WTC11 (cell line): ENCODE measurements at regions not wholly inside any gene's neighbourhood (a gene's known extent, or its start where the extent isn't known, plus 50 kb on each side); places are given as distances from the start of the nearest gene placed in this dataset.

Experiments used
- JUN ChIP-seq: sonication (generic); formaldehyde crosslinking; IDR thresholded peaks from 2 replicates; pipeline ENCODE4 v1.8.0; 2023; ENCODE audit warnings: mild to moderate bottlenecking, missing genetic modification reagents
- NR1H2 ChIP-seq: sonication (generic); formaldehyde crosslinking; IDR thresholded peaks from 2 replicates; pipeline ENCODE4 v1.9.0; 2021; ENCODE audit warnings: mild to moderate bottlenecking, moderate library complexity, missing genetic modification reagents
- NR2C2 ChIP-seq: sonication (generic); formaldehyde crosslinking; IDR thresholded peaks from 2 replicates; pipeline ENCODE4 v1.8.0; 2022; ENCODE audit warnings: mild to moderate bottlenecking, missing genetic modification reagents
- NR3C1 ChIP-seq: sonication (generic); formaldehyde crosslinking; conservative IDR thresholded peaks from 2 replicates; pipeline ENCODE4 v1.8.1; 2023; ENCODE audit warnings: low read depth, mild to moderate bottlenecking, missing genetic modification reagents
- SP1 ChIP-seq: sonication (generic); formaldehyde crosslinking; conservative IDR thresholded peaks from 2 replicates; pipeline ENCODE4 v1.8.1; 2022; ENCODE audit warnings: missing genetic modification reagents
- TP53 ChIP-seq: sonication (generic); formaldehyde crosslinking; IDR thresholded peaks from 2 replicates; pipeline ENCODE4 v1.8.1; 2023; ENCODE audit warnings: mild to moderate bottlenecking, missing genetic modification reagents
- ZBTB21 ChIP-seq: sonication (generic); formaldehyde crosslinking; IDR thresholded peaks from 2 replicates; pipeline ENCODE4 v1.8.1; 2023; ENCODE audit warnings: mild to moderate bottlenecking, missing genetic modification reagents, borderline replicate concordance
- TF ChIP-seq, protein P1 (sequence below): sonication (generic); formaldehyde crosslinking; IDR thresholded peaks from 2 replicates; pipeline ENCODE4 v1.8.0; 2023; ENCODE audit warnings: missing genetic modification reagents, mild to moderate bottlenecking, borderline replicate concordance
- TF ChIP-seq, protein P2 (sequence below): sonication (generic); formaldehyde crosslinking; IDR thresholded peaks from 2 replicates; pipeline ENCODE4 v1.8.0; 2022; ENCODE audit warnings: mild to moderate bottlenecking, missing genetic modification reagents
- TF ChIP-seq, protein P3 (sequence below): fragments of 200-600 bp; IDR thresholded peaks from 2 replicates; pipeline ENCODE4 v1.8.0; 2022; ENCODE audit warnings: antibody characterized with exemption
- TF ChIP-seq, protein P4 (sequence below): sonication (generic); formaldehyde crosslinking; IDR thresholded peaks from 2 replicates; pipeline ENCODE4 v1.8.0; 2023; ENCODE audit warnings: missing genetic modification reagents
- TF ChIP-seq, protein P5 (sequence below): sonication (generic); formaldehyde crosslinking; IDR thresholded peaks from 2 replicates; pipeline ENCODE4 v1.8.1; 2022; ENCODE audit warnings: mild to moderate bottlenecking, moderate library complexity, missing genetic modification reagents
- TF ChIP-seq, protein P6 (sequence below): sonication (generic); formaldehyde crosslinking; IDR thresholded peaks from 2 replicates; pipeline ENCODE4 v1.8.0; 2022; ENCODE audit warnings: mild to moderate bottlenecking, missing genetic modification reagents

DNA sequence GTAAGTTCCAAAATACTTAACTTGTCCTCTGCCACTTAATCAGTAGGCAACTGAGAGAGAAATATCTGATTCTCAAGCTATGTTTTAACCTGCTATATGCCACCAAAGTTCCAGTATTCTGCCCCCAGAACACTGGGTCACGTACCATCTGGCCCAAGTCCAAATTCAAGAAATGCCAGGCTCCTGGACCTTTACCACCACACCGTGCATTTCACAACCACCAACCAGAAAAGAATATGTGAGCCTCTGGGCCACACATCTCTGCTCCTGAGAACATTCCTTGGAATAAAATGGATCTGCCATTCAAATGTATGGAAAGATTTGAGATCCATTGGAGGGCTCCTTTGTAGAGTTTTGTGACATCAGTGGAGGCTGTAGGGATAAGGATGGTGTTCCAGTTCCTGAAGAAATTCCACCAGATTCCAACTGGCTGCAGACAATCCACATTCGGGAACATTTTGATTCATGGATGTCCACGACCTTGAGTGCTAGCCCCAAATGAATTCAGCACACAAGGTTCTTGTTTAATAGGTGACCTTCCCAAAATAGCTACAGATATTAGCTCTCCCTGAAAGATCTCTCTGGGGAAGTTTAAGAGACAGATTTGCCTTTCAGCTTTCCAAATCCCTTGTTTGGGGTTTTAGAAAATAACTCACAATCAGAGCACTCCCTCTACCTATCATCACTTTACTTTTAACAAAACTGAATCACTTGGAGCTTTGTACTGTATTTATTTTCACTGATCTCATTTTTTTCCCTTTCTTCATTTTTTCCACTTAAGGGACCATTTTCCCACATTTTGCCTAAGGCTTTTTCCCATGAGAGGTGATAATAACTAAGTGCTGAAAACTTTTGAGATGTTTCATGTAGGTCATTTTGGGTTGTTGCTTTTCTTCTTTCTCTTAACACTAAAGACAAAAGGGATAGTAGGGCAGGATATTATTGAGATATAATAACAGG lies 128.4 kb upstream of the ZC3H11B start:
- TF ChIP-seq, protein P1, sequence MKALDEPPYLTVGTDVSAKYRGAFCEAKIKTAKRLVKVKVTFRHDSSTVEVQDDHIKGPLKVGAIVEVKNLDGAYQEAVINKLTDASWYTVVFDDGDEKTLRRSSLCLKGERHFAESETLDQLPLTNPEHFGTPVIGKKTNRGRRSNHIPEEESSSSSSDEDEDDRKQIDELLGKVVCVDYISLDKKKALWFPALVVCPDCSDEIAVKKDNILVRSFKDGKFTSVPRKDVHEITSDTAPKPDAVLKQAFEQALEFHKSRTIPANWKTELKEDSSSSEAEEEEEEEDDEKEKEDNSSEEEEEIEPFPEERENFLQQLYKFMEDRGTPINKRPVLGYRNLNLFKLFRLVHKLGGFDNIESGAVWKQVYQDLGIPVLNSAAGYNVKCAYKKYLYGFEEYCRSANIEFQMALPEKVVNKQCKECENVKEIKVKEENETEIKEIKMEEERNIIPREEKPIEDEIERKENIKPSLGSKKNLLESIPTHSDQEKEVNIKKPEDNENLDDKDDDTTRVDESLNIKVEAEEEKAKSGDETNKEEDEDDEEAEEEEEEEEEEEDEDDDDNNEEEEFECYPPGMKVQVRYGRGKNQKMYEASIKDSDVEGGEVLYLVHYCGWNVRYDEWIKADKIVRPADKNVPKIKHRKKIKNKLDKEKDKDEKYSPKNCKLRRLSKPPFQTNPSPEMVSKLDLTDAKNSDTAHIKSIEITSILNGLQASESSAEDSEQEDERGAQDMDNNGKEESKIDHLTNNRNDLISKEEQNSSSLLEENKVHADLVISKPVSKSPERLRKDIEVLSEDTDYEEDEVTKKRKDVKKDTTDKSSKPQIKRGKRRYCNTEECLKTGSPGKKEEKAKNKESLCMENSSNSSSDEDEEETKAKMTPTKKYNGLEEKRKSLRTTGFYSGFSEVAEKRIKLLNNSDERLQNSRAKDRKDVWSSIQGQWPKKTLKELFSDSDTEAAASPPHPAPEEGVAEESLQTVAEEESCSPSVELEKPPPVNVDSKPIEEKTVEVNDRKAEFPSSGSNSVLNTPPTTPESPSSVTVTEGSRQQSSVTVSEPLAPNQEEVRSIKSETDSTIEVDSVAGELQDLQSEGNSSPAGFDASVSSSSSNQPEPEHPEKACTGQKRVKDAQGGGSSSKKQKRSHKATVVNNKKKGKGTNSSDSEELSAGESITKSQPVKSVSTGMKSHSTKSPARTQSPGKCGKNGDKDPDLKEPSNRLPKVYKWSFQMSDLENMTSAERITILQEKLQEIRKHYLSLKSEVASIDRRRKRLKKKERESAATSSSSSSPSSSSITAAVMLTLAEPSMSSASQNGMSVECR (CRISPR knock-in tag), result no peak
- TF ChIP-seq, protein P2, sequence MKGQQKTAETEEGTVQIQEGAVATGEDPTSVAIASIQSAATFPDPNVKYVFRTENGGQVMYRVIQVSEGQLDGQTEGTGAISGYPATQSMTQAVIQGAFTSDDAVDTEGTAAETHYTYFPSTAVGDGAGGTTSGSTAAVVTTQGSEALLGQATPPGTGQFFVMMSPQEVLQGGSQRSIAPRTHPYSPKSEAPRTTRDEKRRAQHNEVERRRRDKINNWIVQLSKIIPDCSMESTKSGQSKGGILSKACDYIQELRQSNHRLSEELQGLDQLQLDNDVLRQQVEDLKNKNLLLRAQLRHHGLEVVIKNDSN (CRISPR knock-in tag), result no peak
- TF ChIP-seq, protein P3, sequence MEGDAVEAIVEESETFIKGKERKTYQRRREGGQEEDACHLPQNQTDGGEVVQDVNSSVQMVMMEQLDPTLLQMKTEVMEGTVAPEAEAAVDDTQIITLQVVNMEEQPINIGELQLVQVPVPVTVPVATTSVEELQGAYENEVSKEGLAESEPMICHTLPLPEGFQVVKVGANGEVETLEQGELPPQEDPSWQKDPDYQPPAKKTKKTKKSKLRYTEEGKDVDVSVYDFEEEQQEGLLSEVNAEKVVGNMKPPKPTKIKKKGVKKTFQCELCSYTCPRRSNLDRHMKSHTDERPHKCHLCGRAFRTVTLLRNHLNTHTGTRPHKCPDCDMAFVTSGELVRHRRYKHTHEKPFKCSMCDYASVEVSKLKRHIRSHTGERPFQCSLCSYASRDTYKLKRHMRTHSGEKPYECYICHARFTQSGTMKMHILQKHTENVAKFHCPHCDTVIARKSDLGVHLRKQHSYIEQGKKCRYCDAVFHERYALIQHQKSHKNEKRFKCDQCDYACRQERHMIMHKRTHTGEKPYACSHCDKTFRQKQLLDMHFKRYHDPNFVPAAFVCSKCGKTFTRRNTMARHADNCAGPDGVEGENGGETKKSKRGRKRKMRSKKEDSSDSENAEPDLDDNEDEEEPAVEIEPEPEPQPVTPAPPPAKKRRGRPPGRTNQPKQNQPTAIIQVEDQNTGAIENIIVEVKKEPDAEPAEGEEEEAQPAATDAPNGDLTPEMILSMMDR, result no peak
- TF ChIP-seq TP53 (CRISPR knock-in tag), result no peak
- TF ChIP-seq, protein P4, sequence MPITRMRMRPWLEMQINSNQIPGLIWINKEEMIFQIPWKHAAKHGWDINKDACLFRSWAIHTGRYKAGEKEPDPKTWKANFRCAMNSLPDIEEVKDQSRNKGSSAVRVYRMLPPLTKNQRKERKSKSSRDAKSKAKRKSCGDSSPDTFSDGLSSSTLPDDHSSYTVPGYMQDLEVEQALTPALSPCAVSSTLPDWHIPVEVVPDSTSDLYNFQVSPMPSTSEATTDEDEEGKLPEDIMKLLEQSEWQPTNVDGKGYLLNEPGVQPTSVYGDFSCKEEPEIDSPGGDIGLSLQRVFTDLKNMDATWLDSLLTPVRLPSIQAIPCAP, result no peak
- TF ChIP-seq, protein P5, sequence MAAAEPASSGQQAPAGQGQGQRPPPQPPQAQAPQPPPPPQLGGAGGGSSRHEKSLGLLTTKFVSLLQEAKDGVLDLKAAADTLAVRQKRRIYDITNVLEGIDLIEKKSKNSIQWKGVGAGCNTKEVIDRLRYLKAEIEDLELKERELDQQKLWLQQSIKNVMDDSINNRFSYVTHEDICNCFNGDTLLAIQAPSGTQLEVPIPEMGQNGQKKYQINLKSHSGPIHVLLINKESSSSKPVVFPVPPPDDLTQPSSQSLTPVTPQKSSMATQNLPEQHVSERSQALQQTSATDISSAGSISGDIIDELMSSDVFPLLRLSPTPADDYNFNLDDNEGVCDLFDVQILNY (CRISPR knock-in tag), result no peak
- no peak for TF ChIP-seq ZBTB21
- no peak for TF ChIP-seq NR1H2 (CRISPR knock-in tag)
- no peak for TF ChIP-seq JUN (CRISPR knock-in tag)
- no peak for TF ChIP-seq NR3C1 (CRISPR knock-in tag)
- TF ChIP-seq SP1 (CRISPR knock-in tag), result no peak
- TF ChIP-seq NR2C2, result no peak
- TF ChIP-seq, protein P6, sequence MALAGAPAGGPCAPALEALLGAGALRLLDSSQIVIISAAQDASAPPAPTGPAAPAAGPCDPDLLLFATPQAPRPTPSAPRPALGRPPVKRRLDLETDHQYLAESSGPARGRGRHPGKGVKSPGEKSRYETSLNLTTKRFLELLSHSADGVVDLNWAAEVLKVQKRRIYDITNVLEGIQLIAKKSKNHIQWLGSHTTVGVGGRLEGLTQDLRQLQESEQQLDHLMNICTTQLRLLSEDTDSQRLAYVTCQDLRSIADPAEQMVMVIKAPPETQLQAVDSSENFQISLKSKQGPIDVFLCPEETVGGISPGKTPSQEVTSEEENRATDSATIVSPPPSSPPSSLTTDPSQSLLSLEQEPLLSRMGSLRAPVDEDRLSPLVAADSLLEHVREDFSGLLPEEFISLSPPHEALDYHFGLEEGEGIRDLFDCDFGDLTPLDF, result no peak
